Endothelial cell (in vitro differentiated cells): ENCODE measurements at regions not wholly inside any gene's neighbourhood (a gene's known extent, or its start where the extent isn't known, plus 50 kb on each side); places are given as distances from the start of the nearest gene placed in this dataset.

Source experiments
- DNase-seq: peaks from one replicate; pipeline ENCODE4 v3.0.0; 2021; ENCODE audit warnings: low spot score
- H3K27ac Mint-ChIP-seq: one replicate; pipeline ENCODE4 v1.8.0; 2021; ENCODE audit warnings: mixed read lengths, inconsistent platforms; ENCODE audit not compliant: unreplicated experiment
- H3K27me3 Mint-ChIP-seq: one replicate; pipeline ENCODE4 v1.8.0; 2021; ENCODE audit warnings: mild to moderate bottlenecking, moderate library complexity, mixed read lengths, inconsistent platforms; ENCODE audit not compliant: unreplicated experiment
- H3K36me3 Mint-ChIP-seq: one replicate; pipeline ENCODE4 v1.8.0; 2021; ENCODE audit warnings: mild to moderate bottlenecking, low read depth, mixed read lengths, inconsistent platforms; ENCODE audit not compliant: unreplicated experiment
- H3K4me1 Mint-ChIP-seq: one replicate; pipeline ENCODE4 v1.8.0; 2021; ENCODE audit warnings: mild to moderate bottlenecking, mixed read lengths, inconsistent platforms; ENCODE audit not compliant: unreplicated experiment
- H3K4me3 Mint-ChIP-seq: one replicate; pipeline ENCODE4 v1.8.0; 2021; ENCODE audit warnings: mild to moderate bottlenecking, mixed read lengths, inconsistent platforms; ENCODE audit not compliant: unreplicated experiment
- H3K9me3 Mint-ChIP-seq: one replicate; pipeline ENCODE4 v1.8.0; 2021; ENCODE audit warnings: mixed read lengths, inconsistent platforms; ENCODE audit not compliant: unreplicated experiment
- CTCF ChIP-seq: fragments of 200-600 bp; sonication (generic); IDR thresholded peaks from one replicate; pipeline ENCODE4 v1.5.0; 2021; ENCODE audit warnings: antibody characterized with exemption; ENCODE audit not compliant: unreplicated experiment

GRCh38 chr11:13225038-13226001, 52.3 kb upstream of the BMAL1 start:
- Mint-ChIP-seq H3K36me3 (no peaks in the 10 kb centered on the region), H3K27ac (no peak overlapping the region), H3K27me3 (no peaks in the 10 kb centered on the region), H3K4me1 (no peaks in the 10 kb centered on the region), H3K4me3 (no peak overlapping the region), H3K9me3 (no peaks in the 10 kb centered on the region)
- no peak for TF ChIP-seq CTCF
- no peak for DNase-seq

- H3K27ac Mint-ChIP-seq, result no peak overlapping the region
- no peak overlapping the region for H3K4me3 Mint-ChIP-seq
These were observed 49.8 kb upstream of the BMAL1 start for GRCh38 chr11:13227676-13228255.

More at GRCh38 chr11:13227676-13228255, 49.8 kb upstream of the BMAL1 start:
- Mint-ChIP-seq H3K4me1 (no peaks in the 10 kb centered on the region), H3K9me3 (no peaks in the 10 kb centered on the region), H3K36me3 (no peaks in the 10 kb centered on the region), H3K27me3 (no peaks in the 10 kb centered on the region)
- TF ChIP-seq CTCF, result no peak
- no peak for DNase-seq
